ENCODE measurements at regions not wholly inside any gene's neighbourhood (a gene's known extent, or its start where the extent isn't known, plus 50 kb on each side); places are given as distances from the start of the nearest gene placed in this dataset.

DNA sequence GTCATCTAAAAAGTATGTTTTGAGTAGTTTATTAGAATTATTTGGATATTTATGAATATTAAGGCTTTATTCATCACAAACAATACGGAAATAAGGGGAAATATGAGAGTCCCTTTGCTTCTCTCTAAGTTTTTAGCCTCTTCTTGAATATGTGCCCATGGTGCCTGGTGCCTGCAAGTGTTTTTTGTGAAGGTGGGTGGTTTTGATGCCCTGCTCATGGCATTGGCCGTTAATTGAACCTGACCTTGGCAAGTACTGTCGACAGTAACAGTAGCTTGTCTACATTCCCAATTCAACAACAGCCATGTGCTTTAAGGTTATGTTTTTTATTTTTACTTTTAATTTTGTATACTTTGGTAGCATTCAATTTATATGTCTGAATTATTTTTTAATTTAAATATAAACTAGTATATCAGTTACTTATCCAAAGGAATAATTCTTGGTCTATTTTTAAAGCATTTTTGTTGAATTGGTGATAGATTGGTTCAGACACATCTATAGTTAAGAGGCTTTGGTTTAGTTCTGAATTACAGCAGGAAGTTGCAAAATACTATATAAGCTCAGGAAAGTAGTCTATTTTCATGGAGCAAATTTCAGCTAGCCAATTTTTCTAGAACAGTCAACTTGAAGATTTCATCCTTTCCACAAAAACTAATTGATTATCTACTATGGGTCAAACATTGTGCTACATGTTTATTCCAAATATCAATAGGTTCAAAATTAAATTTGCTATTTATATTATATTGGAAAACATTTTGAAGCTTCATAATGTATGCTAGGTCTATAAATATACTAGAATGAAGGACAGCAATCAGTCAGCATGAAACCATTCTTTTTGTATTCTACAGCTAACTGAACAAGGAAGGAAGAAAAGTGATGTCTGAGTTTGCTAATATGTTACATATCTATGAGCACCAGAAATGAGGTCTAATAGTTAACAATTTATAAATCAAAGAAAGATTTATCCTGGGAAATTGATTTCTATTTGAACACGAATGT is 184.4 kb downstream of the MRPL39 start:
- no peak for DNase-seq (ENCODE audit: low read depth in 3 of 3)

GRCh38 chr21:25421321-25422028 is 185.8 kb downstream of the MRPL39 start:
- peak; percentile 50 to 66 (median 53) for DNase-seq (ENCODE audit: low read depth in 3 of 3)

GRCh38 chr21:25420831-25421230 is 186.4 kb downstream of the MRPL39 start:
- no peak for DNase-seq (ENCODE audit: low read depth in 3 of 3)

DNA sequence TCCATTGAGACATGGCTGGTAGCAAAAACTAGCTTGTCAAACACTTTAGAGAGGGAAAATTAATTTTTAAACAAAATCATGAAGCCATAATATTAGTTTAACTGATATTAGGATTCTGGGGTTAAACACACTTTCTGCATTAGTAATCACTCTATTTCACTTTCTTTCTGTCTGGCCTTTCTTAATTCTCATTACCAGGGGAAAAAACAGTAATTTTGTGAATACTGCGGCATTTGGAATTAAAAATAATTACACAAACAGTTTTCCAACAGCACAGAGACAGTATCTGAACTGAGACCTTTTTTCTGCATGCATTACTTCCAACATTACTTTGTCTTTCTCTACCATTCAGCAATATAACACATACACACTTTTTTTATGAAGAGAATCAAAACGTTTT is 190.6 kb downstream of the MRPL39 start:
- DNase-seq (ENCODE audit: low read depth in 3 of 3) = no peak

DNA sequence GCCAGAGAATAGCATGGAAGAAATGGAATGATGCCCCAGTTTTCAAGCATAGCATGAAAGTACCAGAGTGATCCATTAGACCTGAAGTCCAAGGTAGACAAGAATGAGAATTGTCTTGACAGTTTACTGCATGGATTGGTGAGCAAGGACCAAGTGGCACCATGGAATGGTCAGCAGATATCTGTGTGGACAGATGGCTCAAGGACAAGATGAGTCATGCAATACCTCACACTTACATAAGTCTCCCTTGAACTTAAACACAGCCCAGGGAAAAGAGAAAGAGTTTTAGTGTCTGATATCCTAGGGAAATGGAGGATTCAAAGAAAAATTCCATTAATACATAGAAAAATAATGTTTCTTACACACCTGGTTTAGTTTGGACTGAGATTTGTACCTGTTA is 195.2 kb downstream of the MRPL39 start:
- DNase-seq (ENCODE audit: low read depth in 3 of 3) = no peak

- no peak for DNase-seq (ENCODE audit: low read depth in 3 of 3)
These were observed 197.3 kb downstream of the MRPL39 start for GRCh38 chr21:25409978-25410377.

DNA sequence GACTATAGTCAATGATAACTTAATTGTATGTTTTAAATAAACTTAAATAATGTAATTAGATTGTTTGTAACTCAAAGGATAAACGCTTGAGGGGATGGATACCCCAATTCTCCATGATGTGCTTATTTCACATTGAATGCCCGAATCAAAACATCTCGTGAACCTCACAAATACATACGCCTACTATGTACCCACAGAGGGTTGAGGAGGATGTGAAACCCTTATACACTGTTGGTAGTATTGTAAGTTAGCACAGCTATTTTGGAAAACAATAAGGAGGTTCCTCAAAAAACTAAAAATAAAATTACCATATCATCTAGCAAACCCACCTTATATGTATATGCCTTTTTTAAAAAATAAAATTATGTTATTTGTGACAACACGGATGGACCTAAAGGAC is 198.6 kb downstream of the MRPL39 start:
- DNase-seq (ENCODE audit: low read depth in 3 of 3) = no peak

DNA sequence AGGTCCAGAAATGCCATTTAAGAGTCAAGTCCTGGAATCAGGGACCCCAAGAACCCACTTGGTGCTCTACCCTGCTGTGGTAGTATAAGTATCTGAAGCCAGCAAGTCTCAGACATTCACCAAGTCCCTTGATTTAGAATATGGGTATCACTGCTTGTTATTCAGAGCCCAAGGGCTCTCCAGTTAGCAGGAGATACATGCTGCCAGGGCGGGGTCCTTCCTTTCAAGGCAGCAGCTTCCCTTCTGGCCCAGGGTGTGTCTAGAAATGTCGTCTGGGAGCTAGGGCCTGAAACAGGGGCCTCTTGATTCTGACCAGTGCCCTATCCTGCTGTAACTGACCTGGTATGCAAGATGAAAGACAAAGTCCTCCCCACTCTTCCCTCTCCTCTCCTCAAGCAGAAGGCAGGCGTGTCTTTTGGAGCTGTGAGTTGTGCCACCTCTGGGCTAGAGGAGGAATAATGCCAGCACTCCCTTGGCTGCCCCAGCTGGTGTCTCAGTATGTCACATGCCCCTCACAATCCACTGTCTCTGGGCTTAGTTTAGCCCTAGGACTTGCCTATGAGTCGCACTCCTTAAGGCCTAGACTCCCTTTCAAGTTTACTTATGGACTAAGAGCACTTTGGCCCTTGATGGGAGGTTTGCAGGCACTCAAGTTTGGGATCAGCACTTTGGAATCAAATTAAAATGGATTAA is 200.2 kb downstream of the MRPL39 start:
- no peak for DNase-seq (ENCODE audit: low read depth in 3 of 3)

- no peak for DNase-seq (ENCODE audit: low read depth in 3 of 3)
These were observed 201.3 kb downstream of the MRPL39 start for GRCh38 chr21:25405984-25406383.

DNA sequence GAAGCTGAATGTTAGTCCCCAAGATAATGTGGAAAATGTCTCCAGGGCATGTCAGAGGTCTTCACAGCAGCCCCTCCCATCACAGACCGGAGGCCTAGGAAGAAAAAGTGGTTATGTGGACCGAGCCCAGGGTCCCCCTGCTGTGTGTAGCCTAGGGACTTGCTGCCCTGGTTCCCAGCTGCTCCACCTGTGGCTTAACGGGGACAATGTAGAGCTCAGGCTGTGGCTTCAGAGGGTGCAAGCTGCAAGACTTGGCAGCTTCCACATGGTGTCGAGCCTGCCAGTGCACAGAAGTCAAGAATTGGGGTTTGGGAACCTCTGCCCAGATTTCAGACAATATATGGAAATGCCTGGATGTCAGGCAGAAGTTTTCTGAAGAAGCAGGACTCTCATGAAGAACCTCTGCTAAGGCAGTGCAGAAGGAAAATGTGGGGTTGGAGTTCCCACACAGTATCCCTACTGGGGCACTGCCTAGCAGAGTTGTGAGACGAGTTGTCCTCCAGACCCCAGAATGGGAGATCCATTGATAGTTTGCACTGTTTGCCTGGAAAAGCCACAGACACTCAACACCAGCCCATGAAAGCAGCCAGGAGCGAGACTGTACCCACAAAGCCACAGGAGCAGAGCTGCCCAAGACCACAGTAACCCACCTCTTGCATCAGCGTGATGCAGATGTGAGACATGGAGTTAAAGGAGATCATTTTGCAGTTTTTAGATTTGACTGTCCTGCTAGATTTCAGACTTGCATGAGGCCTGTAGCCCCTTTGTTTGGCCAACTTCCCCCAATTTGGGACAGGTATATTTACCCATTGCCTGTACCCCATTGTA is 204.9 kb downstream of the MRPL39 start:
- no peak for DNase-seq (ENCODE audit: low read depth in 3 of 3)

DNA sequence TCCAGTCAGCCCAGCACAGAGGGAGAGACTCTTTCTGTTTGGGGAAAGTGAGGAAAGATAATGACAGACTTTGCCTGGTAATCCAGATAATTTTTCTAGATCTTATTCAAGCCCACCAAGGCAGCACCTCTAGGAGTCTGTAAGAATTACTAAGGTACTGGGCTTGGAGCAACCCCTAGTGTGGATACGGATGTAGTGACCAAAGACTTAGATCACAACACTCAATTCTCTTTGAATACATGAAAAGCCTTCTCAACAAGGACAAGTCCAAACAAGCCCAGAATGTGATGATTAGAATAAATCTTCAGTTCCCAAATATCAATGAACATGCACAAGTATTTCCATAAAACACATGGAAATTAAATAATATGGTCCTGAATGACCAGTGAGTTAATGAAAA is 206.9 kb downstream of the MRPL39 start:
- DNase-seq (ENCODE audit: low read depth in 3 of 3) = no peak

DNA sequence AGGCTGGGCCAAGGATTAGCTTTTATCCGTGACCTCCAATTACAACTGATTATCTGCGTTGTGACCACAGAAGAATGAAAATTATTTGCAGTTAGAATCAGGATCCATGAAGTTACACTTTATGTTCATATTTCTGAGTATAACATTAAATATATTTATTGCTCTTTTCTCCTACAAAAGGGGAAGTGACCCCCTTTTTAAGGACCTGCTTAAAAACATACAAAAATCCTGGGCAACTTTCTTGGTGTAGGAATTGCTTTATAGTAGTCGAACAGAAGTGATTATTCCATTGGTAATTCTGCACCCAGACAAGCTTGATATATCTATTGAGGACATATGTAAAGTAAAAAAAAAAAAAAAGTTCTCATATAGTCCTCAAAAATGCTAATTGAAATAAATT is 208.7 kb downstream of the MRPL39 start:
- no peak for DNase-seq (ENCODE audit: low read depth in 3 of 3)

GRCh38 chr21:25396135-25396711 is 211.1 kb downstream of the MRPL39 start:
- peak; percentile 52 to 84 (median 71) for DNase-seq (ENCODE audit: low read depth in 3 of 3)

- no peak for DNase-seq (ENCODE audit: low read depth in 3 of 3)
These were observed 215.5 kb downstream of the MRPL39 start for GRCh38 chr21:25391777-25392176.

DNA sequence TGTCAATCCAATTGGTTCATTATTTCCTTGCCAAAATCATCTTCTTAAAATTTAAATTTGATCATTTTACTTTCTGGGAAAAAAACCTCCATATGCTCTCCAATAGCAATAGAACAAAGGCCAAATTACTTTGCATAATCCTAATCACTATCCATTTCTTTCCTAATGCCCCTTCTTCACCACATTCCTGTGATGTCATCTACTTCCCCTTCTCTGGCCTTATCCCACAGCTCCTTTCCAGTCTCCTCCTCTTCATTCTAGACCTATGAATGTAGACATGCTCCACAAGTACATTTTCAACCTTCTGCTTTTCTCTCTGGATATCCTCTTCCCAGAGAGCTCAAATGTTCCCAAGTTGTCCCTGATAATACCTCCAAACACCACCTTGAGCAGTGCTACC is 216.6 kb downstream of the MRPL39 start:
- no peak for DNase-seq (ENCODE audit: low read depth in 3 of 3)

DNA sequence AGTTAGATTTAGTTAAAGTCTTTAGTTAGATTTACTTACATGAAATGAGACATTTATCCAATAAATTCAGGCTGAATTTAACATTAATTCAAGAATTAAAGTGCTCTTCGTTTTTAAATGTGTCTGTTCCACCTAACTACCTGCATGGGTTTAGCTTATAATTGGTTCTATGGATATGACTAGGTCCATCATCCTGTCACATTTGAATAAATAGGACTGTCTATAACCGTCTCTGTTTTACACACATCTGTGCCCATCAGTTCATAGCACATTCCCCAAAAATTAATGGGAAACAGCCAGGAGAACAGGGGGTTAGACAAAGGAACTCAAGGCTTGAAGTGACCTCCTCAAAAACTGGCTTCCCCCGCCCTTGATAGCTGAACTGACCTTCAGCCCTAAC is 219.6 kb downstream of the MRPL39 start:
- DNase-seq (ENCODE audit: low read depth in 3 of 3) = no peak

DNA sequence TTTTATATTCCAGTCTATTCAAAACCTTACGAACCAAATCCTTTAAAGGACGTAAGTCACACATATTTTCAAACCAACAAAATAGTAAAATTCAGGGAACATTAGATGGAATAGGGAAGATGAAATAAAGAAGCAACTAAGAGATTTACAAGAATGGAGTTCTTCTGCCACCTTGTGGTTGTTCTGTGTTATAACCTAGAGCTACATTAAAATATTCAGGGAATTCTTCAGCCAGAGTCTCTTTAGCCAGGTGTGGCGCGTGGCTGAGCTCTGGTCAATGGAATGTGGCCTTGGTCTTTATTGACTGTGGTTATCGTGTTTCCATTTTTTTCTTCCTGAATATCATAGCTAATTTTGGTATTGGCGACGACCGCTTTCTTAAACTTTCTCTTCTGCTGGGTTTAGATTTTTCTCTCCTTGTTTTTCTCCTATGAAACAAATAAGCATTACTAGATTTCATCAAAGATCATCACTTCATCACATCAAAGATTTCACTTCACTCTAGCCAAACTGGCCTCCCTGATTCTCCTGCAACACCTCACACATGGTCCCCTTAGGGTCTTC is 221.3 kb downstream of the MRPL39 start:
- DNase-seq (ENCODE audit: low read depth in 3 of 3) = no peak

DNA sequence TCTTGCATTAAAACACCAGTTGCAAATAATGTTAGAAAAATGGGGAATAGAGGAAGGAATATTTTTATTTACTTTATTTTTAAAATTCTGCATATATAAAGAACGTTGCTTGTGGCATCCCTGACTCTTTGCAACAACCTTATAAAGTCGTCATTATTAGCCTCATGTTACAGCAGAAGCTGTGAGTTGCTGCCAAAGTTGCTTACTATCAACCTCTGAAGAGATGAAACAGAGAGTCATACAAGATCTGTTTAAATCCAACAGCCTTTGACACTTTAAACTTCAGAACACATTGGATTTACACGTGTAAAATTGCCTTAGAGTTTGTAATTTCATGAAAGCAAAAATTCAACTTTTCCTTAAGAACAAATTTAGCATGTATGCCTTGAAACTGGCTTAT is 221.9 kb downstream of the MRPL39 start:
- DNase-seq (ENCODE audit: low read depth in 3 of 3) = no peak

DNA sequence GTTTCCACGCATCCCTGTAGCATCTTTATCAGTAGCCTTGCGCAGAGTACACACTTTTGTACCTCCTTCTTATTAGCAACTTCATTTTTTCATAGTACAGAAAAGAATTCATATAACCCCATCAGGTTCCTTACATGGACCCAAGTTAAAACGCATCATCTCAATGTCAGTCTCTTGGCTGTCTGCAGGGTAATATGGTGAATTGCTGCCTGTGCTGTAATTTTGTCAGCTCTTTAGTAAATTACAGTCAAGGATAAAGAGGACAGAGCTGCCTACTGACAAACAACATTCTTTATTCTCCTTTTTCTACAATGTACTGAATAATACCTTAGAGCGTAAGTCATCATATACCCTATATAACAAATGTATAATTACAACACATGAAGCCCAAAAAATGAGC is 222.5 kb downstream of the MRPL39 start:
- no peak for DNase-seq (ENCODE audit: low read depth in 3 of 3)

- DNase-seq (ENCODE audit: low read depth in 3 of 3) = no peak
These were observed 223.7 kb downstream of the MRPL39 start for GRCh38 chr21:25383545-25383944.

DNA sequence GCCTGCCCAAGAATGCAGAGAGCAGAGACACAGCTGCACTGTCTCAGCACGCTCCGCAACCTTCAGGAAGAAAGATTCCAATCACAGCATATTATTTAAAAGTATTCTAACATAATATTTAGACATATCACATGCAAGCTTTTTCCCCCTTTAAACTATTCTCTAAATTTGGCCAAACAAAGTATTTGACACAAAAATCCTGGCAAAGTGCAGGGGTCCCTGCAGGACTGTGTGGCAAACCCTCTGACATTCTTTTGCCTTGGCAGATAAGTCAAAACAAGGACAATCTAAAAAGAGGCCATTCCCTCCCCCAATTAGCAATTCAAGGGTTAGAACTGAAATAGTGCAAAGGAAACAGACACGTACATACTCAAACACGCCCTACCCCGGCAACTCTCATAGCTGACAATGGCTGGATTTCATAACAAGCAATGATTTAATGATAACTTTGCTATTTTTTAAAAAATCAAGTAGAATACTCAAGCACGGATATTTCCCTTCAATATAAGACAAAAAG is 225.3 kb downstream of the MRPL39 start:
- no peak for DNase-seq (ENCODE audit: low read depth in 3 of 3)

Measured in stimulated activated CD4-positive, alpha-beta T cell treated with anti-CD3 and anti-CD28 coated beads, TNF-alpha, amount 100 ng/mL, for 48 hours (primary cell).